H9 (cell line): ENCODE measurements at regions not wholly inside any gene's neighbourhood (a gene's known extent, or its start where the extent isn't known, plus 50 kb on each side); places are given as distances from the start of the nearest gene placed in this dataset.

Experiments
- DNase-seq: peaks from one replicate; pipeline ENCODE4 v3.0.0-alpha.2; 2017
- H2AFZ ChIP-seq: one replicate; pipeline ENCODE4 v1.6.1; 2013; ENCODE audit warnings: mild to moderate bottlenecking, low read length, control low read depth, moderate library complexity
- H2AK5ac ChIP-seq: 2 replicates; pipeline ENCODE4 v1.6.1; 2013; ENCODE audit warnings: low read length, control low read depth, mixed read lengths; ENCODE audit not compliant: insufficient read length
- H2BK120ac ChIP-seq: one replicate; pipeline ENCODE4 v1.6.1; 2013; ENCODE audit warnings: low read depth, mild to moderate bottlenecking, low read length, control low read depth, inconsistent platforms; ENCODE audit not compliant: poor library complexity, severe bottlenecking
- H2BK12ac ChIP-seq: 2 replicates; pipeline ENCODE4 v1.6.1; 2013; ENCODE audit warnings: low read length, control low read depth, mixed read lengths, low read depth; ENCODE audit not compliant: insufficient read length
- H2BK15ac ChIP-seq: 2 replicates; pipeline ENCODE4 v1.6.1; 2013; ENCODE audit warnings: low read depth, low read length, control low read depth
- H2BK20ac ChIP-seq: one replicate; pipeline ENCODE4 v1.6.1; 2013; ENCODE audit warnings: low read depth, mild to moderate bottlenecking, low read length, control low read depth, inconsistent platforms; ENCODE audit not compliant: poor library complexity, severe bottlenecking
- H2BK5ac ChIP-seq: 2 replicates; pipeline ENCODE4 v1.6.1; 2013; ENCODE audit warnings: low read length, control low read depth, mixed read lengths; ENCODE audit not compliant: insufficient read length
- H3K14ac ChIP-seq: 2 replicates; pipeline ENCODE4 v1.6.1; 2013; ENCODE audit warnings: low read length, control low read depth; ENCODE audit not compliant: insufficient read depth
- H3K18ac ChIP-seq: 2 replicates; pipeline ENCODE4 v1.6.1; 2013; ENCODE audit warnings: low read depth, mild to moderate bottlenecking, mixed read lengths, low read length, control low read depth; ENCODE audit not compliant: insufficient read length
- H3K23ac ChIP-seq: 2 replicates; pipeline ENCODE4 v1.6.1; 2013; ENCODE audit warnings: low read length, control low read depth, mixed read lengths, low read depth; ENCODE audit not compliant: insufficient read length
- H3K23me2 ChIP-seq: 2 replicates; pipeline ENCODE4 v1.6.1; 2013; ENCODE audit warnings: low read depth, mild to moderate bottlenecking, mixed read lengths, low read length, control low read depth; ENCODE audit not compliant: insufficient read length, poor library complexity, severe bottlenecking
- H3K27ac ChIP-seq: 2 replicates; pipeline ENCODE4 v1.5.1; 2013; ENCODE audit warnings: low read length, control low read depth, mixed read lengths, low read depth; ENCODE audit not compliant: insufficient read length
- H3K27me3 ChIP-seq: 2 replicates; pipeline ENCODE4 v1.6.1; 2013; ENCODE audit warnings: low read length, control low read depth, inconsistent platforms; ENCODE audit not compliant: insufficient read depth
- H3K4ac ChIP-seq: 2 replicates; pipeline ENCODE4 v1.6.1; 2013; ENCODE audit warnings: low read depth, mild to moderate bottlenecking, control low read depth, inconsistent platforms, low read length, moderate library complexity
- H3K4me1 ChIP-seq: 2 replicates; pipeline ENCODE4 v1.6.1; 2013; ENCODE audit warnings: low read length, control low read depth, inconsistent platforms; ENCODE audit not compliant: insufficient read depth
- H3K4me2 ChIP-seq: 2 replicates; pipeline ENCODE4 v1.6.1; 2013; ENCODE audit warnings: low read length, control low read depth, mixed read lengths; ENCODE audit not compliant: insufficient read length, insufficient read depth
- H3K56ac ChIP-seq: 2 replicates; pipeline ENCODE4 v1.6.1; 2013; ENCODE audit warnings: low read depth, mild to moderate bottlenecking, mixed read lengths, low read length, control low read depth; ENCODE audit not compliant: insufficient read length
- H3K79me1 ChIP-seq: 2 replicates; pipeline ENCODE4 v1.6.1; 2013; ENCODE audit warnings: low read depth, mild to moderate bottlenecking, moderate library complexity, low read length, control low read depth, inconsistent platforms; ENCODE audit not compliant: insufficient read depth, poor library complexity, severe bottlenecking
- H3K79me2 ChIP-seq: 2 replicates; pipeline ENCODE4 v1.6.1; 2013; ENCODE audit warnings: low read length, control low read depth, inconsistent platforms; ENCODE audit not compliant: insufficient read depth
- H3K9ac ChIP-seq: 2 replicates; pipeline ENCODE4 v1.6.1; 2013; ENCODE audit warnings: low read length, control low read depth, mixed read lengths; ENCODE audit not compliant: insufficient read length; ENCODE audit errors: extremely low read depth
- H3K9me3 ChIP-seq: one replicate; pipeline ENCODE4 v1.6.1; 2013; ENCODE audit warnings: low read depth, low read length, inconsistent platforms; ENCODE audit not compliant: control insufficient read depth
- H3T11ph ChIP-seq: one replicate; pipeline ENCODE4 v1.6.1; 2013; ENCODE audit warnings: mild to moderate bottlenecking, low read length, control low read depth, inconsistent platforms
- H4K20me1 ChIP-seq: one replicate; pipeline ENCODE4 v1.6.1; 2013; ENCODE audit not compliant: control insufficient read depth, insufficient read length, insufficient read depth
- H4K5ac ChIP-seq: 2 replicates; pipeline ENCODE4 v1.6.1; 2013; ENCODE audit warnings: low read depth, mild to moderate bottlenecking, mixed read lengths, low read length, control low read depth; ENCODE audit not compliant: insufficient read length
- H4K8ac ChIP-seq: replicated peaks from 2 replicates; pipeline ENCODE4 v1.6.1; 2013; ENCODE audit warnings: low read length, control low read depth, mixed read lengths, low read depth; ENCODE audit not compliant: insufficient read length
- H4K91ac ChIP-seq: 2 replicates; pipeline ENCODE4 v1.6.1; 2013; ENCODE audit warnings: low read depth, mild to moderate bottlenecking, moderate library complexity, mixed read lengths, low read length, control low read depth; ENCODE audit not compliant: insufficient read length
- H3K27ac Mint-ChIP-seq, 3 experiments: 2 replicates in 2 of 3; 3 replicates in 1 of 3; pipeline ENCODE4 v1.8.0; 2020 to 2021; ENCODE audit warnings: mixed read lengths in 3 of 3, mild to moderate bottlenecking in 1 of 3, moderate library complexity in 1 of 3
- H3K27me3 Mint-ChIP-seq: 2 replicates; pipeline ENCODE4 v1.8.0; 2021; ENCODE audit warnings: low read depth, mild to moderate bottlenecking, moderate library complexity, mixed read lengths
- H3K36me3 Mint-ChIP-seq, 3 experiments: 2 replicates in 2 of 3; 3 replicates in 1 of 3; pipeline ENCODE4 v1.8.0; 2020 to 2021; ENCODE audit warnings: low read depth in 3 of 3, mixed read lengths in 3 of 3; ENCODE audit not compliant: insufficient read depth in 1 of 3
- H3K4me1 Mint-ChIP-seq, 2 experiments: 2 replicates each; pipeline ENCODE4 v1.8.0; 2020; ENCODE audit warnings: mixed read lengths in 2 of 2
- H3K4me3 Mint-ChIP-seq, 2 experiments: 2 replicates in 1 of 2; 3 replicates in 1 of 2; pipeline ENCODE4 v1.8.0; 2020 to 2021; ENCODE audit warnings: mild to moderate bottlenecking in 2 of 2, mixed read lengths in 2 of 2, moderate library complexity in 1 of 2
- H3K9me3 Mint-ChIP-seq, 2 experiments: 2 replicates in 1 of 2; 3 replicates in 1 of 2; pipeline ENCODE4 v1.8.0; 2020; ENCODE audit warnings: mild to moderate bottlenecking in 2 of 2, mixed read lengths in 2 of 2, moderate library complexity in 1 of 2
- WGBS: extraction: QIAGEN DNeasy Blood & Tissue Kit; methylation state at CpG from one replicate; pipeline ENCODE4 v1.1.7; 2013; ENCODE audit warnings: missing lambda C conversion rate, low lambda C conversion rate, mixed read lengths; ENCODE audit not compliant: insufficient read length; ENCODE audit errors: extremely low coverage; 5-methylcytosine and 5-hydroxymethylcytosine counted together
- TF ChIP-seq, protein P1 (sequence below): fragments of 200-600 bp; sonication (generic); conservative IDR thresholded peaks from 3 replicates; pipeline ENCODE4 v1.8.0; 2021; ENCODE audit warnings: antibody characterized with exemption, mild to moderate bottlenecking

DNA sequence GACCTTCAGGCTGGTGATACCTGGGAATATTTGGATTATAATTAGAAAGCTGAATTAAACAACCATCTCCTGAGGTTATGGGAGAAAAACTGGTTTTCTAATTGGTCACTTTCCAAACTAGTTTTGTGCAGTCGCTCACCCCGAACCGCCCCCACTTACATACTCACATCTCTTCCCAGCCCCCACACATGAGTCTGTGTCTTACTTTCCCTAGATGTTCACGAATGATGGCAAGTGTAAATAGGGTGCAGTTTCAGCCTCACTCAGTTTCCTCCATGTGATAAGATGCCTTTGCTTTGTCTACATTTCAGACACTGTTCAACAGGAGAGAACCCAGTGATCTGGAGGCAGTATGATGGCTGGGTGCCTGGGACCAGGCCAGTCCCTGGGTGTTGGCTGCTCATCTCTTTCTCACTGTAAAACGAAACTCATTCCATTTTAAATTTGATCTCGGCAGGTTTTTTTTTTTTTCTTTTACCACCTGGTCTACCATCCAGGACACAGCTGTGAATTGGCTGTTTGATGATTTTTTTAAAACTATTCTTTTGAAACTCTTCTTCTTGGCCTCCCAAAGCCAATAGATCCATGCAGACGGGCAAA is 164.3 kb upstream of the RAB4A start:
- no peak overlapping the region for H3K9ac ChIP-seq
- no peak overlapping the region for H3K56ac ChIP-seq
- H4K5ac ChIP-seq, result no peak overlapping the region
- no peak overlapping the region for H2AFZ ChIP-seq
- no peak overlapping the region for H2BK12ac ChIP-seq
- no peak overlapping the region for H3K4me2 ChIP-seq
- H3K4me3 Mint-ChIP-seq, result no peak overlapping the region
- H3K18ac ChIP-seq, result no peak overlapping the region
- no peak overlapping the region for H3T11ph ChIP-seq
- H4K91ac ChIP-seq, result no peak overlapping the region
- H4K20me1 ChIP-seq, result no peaks in the 10 kb centered on the region
- no peak overlapping the region for H2AK5ac ChIP-seq
- no peak overlapping the region for H3K23ac ChIP-seq
- H3K9me3 Mint-ChIP-seq, result no peaks in the 10 kb centered on the region
- no peak overlapping the region for H3K14ac ChIP-seq
- H2BK120ac ChIP-seq, result no peak overlapping the region
- no CpG with 5 or more reads among the region's 7 CpGs for WGBS
- H2BK20ac ChIP-seq, result no peak overlapping the region
- H3K27me3 ChIP-seq, result no peaks in the 10 kb centered on the region
- no peaks in the 10 kb centered on the region for H3K36me3 Mint-ChIP-seq
- peaks cover 7% of the 10 kb centered on the region for H3K27me3 Mint-ChIP-seq
- H3K27ac Mint-ChIP-seq, result no peak overlapping the region
- no peak overlapping the region for H4K8ac ChIP-seq
- no peak overlapping the region for H3K27ac ChIP-seq
- no peaks in the 10 kb centered on the region for H3K79me1 ChIP-seq
- no peaks in the 10 kb centered on the region for H3K23me2 ChIP-seq
- no peaks in the 10 kb centered on the region for H3K79me2 ChIP-seq
- no peak overlapping the region for H2BK15ac ChIP-seq
- H2BK5ac ChIP-seq, result no peak overlapping the region
- TF ChIP-seq, protein P1, sequence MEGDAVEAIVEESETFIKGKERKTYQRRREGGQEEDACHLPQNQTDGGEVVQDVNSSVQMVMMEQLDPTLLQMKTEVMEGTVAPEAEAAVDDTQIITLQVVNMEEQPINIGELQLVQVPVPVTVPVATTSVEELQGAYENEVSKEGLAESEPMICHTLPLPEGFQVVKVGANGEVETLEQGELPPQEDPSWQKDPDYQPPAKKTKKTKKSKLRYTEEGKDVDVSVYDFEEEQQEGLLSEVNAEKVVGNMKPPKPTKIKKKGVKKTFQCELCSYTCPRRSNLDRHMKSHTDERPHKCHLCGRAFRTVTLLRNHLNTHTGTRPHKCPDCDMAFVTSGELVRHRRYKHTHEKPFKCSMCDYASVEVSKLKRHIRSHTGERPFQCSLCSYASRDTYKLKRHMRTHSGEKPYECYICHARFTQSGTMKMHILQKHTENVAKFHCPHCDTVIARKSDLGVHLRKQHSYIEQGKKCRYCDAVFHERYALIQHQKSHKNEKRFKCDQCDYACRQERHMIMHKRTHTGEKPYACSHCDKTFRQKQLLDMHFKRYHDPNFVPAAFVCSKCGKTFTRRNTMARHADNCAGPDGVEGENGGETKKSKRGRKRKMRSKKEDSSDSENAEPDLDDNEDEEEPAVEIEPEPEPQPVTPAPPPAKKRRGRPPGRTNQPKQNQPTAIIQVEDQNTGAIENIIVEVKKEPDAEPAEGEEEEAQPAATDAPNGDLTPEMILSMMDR, result no peak
- DNase-seq, result no peak
- no peaks in the 10 kb centered on the region for H3K9me3 ChIP-seq
- H3K4ac ChIP-seq, result no peak overlapping the region
- no peaks in the 10 kb centered on the region for H3K4me1 ChIP-seq
- H3K4me1 Mint-ChIP-seq, result peaks cover 19 to 25% of the 10 kb centered on the region in 2 experiments
